NCI-H146 treated with DMSO at 0.1 percent for 48 hours (cell line): ENCODE measurements at regions not wholly inside any gene's neighbourhood (a gene's known extent, or its start where the extent isn't known, plus 50 kb on each side); places are given as distances from the start of the nearest gene placed in this dataset.
"Not testable (repeated sequence)": the region's sequence is repeated elsewhere in the genome, so short reads cannot be mapped to it uniquely, and the experiment has no call there.

Experiments
- DNase-seq: peaks from one replicate; lab custom pipeline; 2025; ENCODE audit not compliant: unreplicated experiment; lab: John Stamatoyannopoulos, UW

- peak; percentile 62 for DNase-seq
Measured at GRCh38 chr6:26258212-26258977, 106.6 kb upstream of the BTN3A2 start.

- DNase-seq: no peak
Measured at GRCh38 chr6:26260110-26260637, 104.8 kb upstream of the BTN3A2 start.

- DNase-seq: no peak
Measured at GRCh38 chr6:26260725-26261490, 104.1 kb upstream of the BTN3A2 start.

GRCh38 chr6:26264547-26264946 lies 100.5 kb upstream of the BTN3A2 start:
- no peak for DNase-seq

- no peak for DNase-seq
Measured at GRCh38 chr6:26267083-26267589, 97.9 kb upstream of the BTN3A2 start.

- peak; percentile 94 for DNase-seq
Measured at GRCh38 chr6:26268659-26269402, 96.2 kb upstream of the BTN3A2 start.

GRCh38 chr6:26269531-26270485 lies 95.2 kb upstream of the BTN3A2 start:
- DNase-seq: no peak

GRCh38 chr6:26270486-26270861 lies 94.5 kb upstream of the BTN3A2 start:
- peak; percentile 41 for DNase-seq

- peak; percentile 89 for DNase-seq
Measured at GRCh38 chr6:26270903-26271667, 93.9 kb upstream of the BTN3A2 start.

GRCh38 chr6:26271668-26272024 lies 93.4 kb upstream of the BTN3A2 start:
- DNase-seq: no peak

GRCh38 chr6:26272171-26272637 lies 92.8 kb upstream of the BTN3A2 start:
- DNase-seq: no peak

GRCh38 chr6:26273673-26274588 lies 91.1 kb upstream of the BTN3A2 start:
- peak; percentile 56 for DNase-seq

- peak; percentile 73 for DNase-seq
Measured at GRCh38 chr6:26275663-26276062, 89.3 kb upstream of the BTN3A2 start.

- DNase-seq: no peak
Measured at GRCh38 chr6:26276841-26277648, 88.0 kb upstream of the BTN3A2 start.

GRCh38 chr6:26278536-26278935 lies 86.5 kb upstream of the BTN3A2 start:
- no peak for DNase-seq

GRCh38 chr6:26279371-26279770 lies 85.6 kb upstream of the BTN3A2 start:
- DNase-seq: not testable (repeated sequence)

GRCh38 chr6:26280407-26280806 lies 84.6 kb upstream of the BTN3A2 start:
- DNase-seq: no peak
